Mucosa of rectum (tissue), 2 donors: ENCODE measurements at regions not wholly inside any gene's neighbourhood (a gene's known extent, or its start where the extent isn't known, plus 50 kb on each side); places are given as distances from the start of the nearest gene placed in this dataset.

Source experiments
- H3K27ac ChIP-seq, 2 donors: one replicate each; pipeline ENCODE4 v1.7.0; 2013; ENCODE audit warnings: inconsistent platforms in 2 of 2, low read depth in 2 of 2, low read length in 2 of 2
- H3K27me3 ChIP-seq, 2 donors: one replicate each; pipeline ENCODE4 v1.7.0; 2013; ENCODE audit warnings: low read length in 2 of 2; ENCODE audit not compliant: control insufficient read depth in 2 of 2, insufficient read depth in 2 of 2
- H3K36me3 ChIP-seq, 2 donors: one replicate each; pipeline ENCODE4 v1.7.0; 2013; ENCODE audit warnings: low read length in 2 of 2; ENCODE audit not compliant: control insufficient read depth in 2 of 2, insufficient read depth in 2 of 2
- H3K4me1 ChIP-seq, 2 donors: one replicate each; pipeline ENCODE4 v1.7.0; 2013; ENCODE audit warnings: low read length in 2 of 2, mild to moderate bottlenecking in 1 of 2; ENCODE audit not compliant: control insufficient read depth in 2 of 2, insufficient read depth in 2 of 2
- H3K4me3 ChIP-seq, 2 donors: one replicate each; pipeline ENCODE4 v1.7.0; 2013; ENCODE audit warnings: low read length in 2 of 2
- H3K9ac ChIP-seq, 2 donors: one replicate each; pipeline ENCODE4 v1.7.0; 2013; ENCODE audit warnings: low read length in 2 of 2, low read depth in 1 of 2, mild to moderate bottlenecking in 1 of 2
- H3K9me3 ChIP-seq, 2 donors: one replicate each; pipeline ENCODE4 v1.7.0; 2013; ENCODE audit warnings: low read length in 2 of 2; ENCODE audit not compliant: control insufficient read depth in 2 of 2
- donor health status: healthy.
- donor health status: Normal muscosa, but diverticular disease.

GRCh38 chr11:16448123-16448717, 91.9 kb upstream of the SOX6 start:
- Histone ChIP-seq H3K9ac (no peak overlapping the region), H3K9me3 (no peaks in the 10 kb centered on the region), H3K27me3 (no peaks in the 10 kb centered on the region), H3K4me3 (no peak overlapping the region), H3K27ac (no peak overlapping the region), H3K36me3 (no peaks in the 10 kb centered on the region), H3K4me1 (no peaks in the 10 kb centered on the region)

- no peaks in the 10 kb centered on the region for H3K9me3 ChIP-seq
- no peaks in the 10 kb centered on the region for H3K36me3 ChIP-seq
- H3K27ac ChIP-seq, result no peak overlapping the region
- H3K4me1 ChIP-seq, result no peaks in the 10 kb centered on the region
- no peaks in the 10 kb centered on the region for H3K27me3 ChIP-seq
- H3K9ac ChIP-seq, result no peak overlapping the region
- H3K4me3 ChIP-seq, result no peak overlapping the region
Observed at GRCh38 chr11:16441461-16441860, 85.1 kb upstream of the SOX6 start.

- Histone ChIP-seq H3K4me3 (no peak overlapping the region), H3K9me3 (no peaks in the 10 kb centered on the region), H3K27ac (no peak overlapping the region), H3K27me3 (no peaks in the 10 kb centered on the region), H3K36me3 (no peaks in the 10 kb centered on the region), H3K4me1 (no peaks in the 10 kb centered on the region), H3K9ac (no peak overlapping the region)
Observed at GRCh38 chr11:16440136-16440535, 83.8 kb upstream of the SOX6 start.

DNA sequence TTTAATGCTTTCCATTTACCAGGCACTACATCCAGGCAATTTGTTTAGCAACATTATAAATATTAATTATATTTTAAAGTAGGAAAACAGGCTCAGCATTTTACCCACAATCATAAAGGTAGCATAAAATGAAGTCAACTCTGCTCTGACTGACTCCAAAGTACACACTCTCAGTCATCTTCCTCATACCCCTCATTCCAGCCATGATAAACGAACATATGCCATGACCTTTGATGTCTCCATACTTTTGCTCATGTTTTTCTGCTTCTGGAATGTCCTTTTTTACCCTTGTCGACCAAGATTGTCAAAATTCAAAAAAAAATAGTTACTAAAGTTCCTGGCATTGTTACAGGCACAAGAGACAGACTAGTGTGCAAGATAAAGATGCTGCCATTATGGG, 77.7 kb upstream of the SOX6 start:
- H3K4me3 ChIP-seq, result no peak overlapping the region
- no peaks in the 10 kb centered on the region for H3K27me3 ChIP-seq
- H3K9ac ChIP-seq, result no peak overlapping the region
- no peaks in the 10 kb centered on the region for H3K4me1 ChIP-seq
- H3K36me3 ChIP-seq, result no peaks in the 10 kb centered on the region
- H3K9me3 ChIP-seq, result peaks cover 2 to 5% of the 10 kb centered on the region in 2 donors
- H3K27ac ChIP-seq, result no peak overlapping the region

- Histone ChIP-seq H3K4me3 (no peak overlapping the region), H3K9ac (no peak overlapping the region), H3K9me3 (peaks cover 2 to 5% of the 10 kb centered on the region in 2 donors), H3K27me3 (no peaks in the 10 kb centered on the region), H3K36me3 (no peaks in the 10 kb centered on the region), H3K27ac (no peak overlapping the region), H3K4me1 (no peaks in the 10 kb centered on the region)
Observed at GRCh38 chr11:16430674-16431073, 74.3 kb upstream of the SOX6 start.

GRCh38 chr11:16421826-16422225, 65.5 kb upstream of the SOX6 start:
- Histone ChIP-seq H3K9me3 (no peaks in the 10 kb centered on the region), H3K4me3 (no peak overlapping the region), H3K27me3 (no peaks in the 10 kb centered on the region), H3K36me3 (no peaks in the 10 kb centered on the region), H3K4me1 (no peaks in the 10 kb centered on the region), H3K27ac (no peak overlapping the region), H3K9ac (no peak overlapping the region)

GRCh38 chr11:16418428-16419097, 62.2 kb upstream of the SOX6 start:
- no peaks in the 10 kb centered on the region for H3K9me3 ChIP-seq
- H3K4me3 ChIP-seq, result no peak overlapping the region
- no peaks in the 10 kb centered on the region for H3K36me3 ChIP-seq
- H3K4me1 ChIP-seq, result no peaks in the 10 kb centered on the region
- H3K27me3 ChIP-seq, result no peaks in the 10 kb centered on the region
- H3K27ac ChIP-seq, result no peak overlapping the region
- no peak overlapping the region for H3K9ac ChIP-seq

DNA sequence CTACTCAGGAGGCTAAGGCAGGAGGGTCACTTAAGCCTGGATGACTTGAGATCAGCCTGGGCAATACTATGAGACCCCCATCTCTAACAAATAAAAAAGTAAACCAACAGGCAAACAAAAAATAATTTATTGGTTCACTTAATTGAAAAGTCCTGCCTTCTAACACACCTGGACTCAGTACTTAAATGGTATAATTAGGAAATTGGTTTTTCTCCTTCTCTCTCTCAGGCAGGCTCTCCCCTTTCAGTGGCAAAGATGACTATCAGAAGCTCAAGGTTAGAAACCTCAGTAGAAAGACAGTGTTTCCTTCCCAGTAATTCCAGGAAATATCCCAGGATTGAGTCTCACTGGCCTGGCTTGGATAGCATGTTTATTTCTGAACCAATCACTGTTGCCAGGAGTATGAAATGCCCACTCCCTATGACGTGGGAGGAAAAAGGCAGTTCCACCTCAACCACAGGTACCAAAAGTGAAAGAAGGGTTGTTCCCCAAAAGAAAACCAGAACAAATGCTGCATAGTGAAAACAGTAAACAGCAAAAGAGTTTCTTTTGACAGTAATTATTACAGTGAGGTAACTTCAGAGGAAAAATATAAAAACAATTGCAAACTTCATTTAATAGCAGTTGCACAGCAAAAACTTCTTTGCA, 56.3 kb upstream of the SOX6 start:
- H3K9ac ChIP-seq, result no peak overlapping the region
- H3K4me3 ChIP-seq, result no peak overlapping the region
- H3K36me3 ChIP-seq, result no peaks in the 10 kb centered on the region
- H3K4me1 ChIP-seq, result no peaks in the 10 kb centered on the region
- H3K27me3 ChIP-seq, result no peaks in the 10 kb centered on the region
- no peaks in the 10 kb centered on the region for H3K9me3 ChIP-seq
- no peak overlapping the region for H3K27ac ChIP-seq

- Histone ChIP-seq H3K4me3 (no peak overlapping the region), H3K9ac (no peak overlapping the region), H3K36me3 (no peaks in the 10 kb centered on the region), H3K9me3 (no peaks in the 10 kb centered on the region), H3K4me1 (no peaks in the 10 kb centered on the region), H3K27me3 (no peaks in the 10 kb centered on the region), H3K27ac (no peak overlapping the region)
Observed at GRCh38 chr11:16410479-16410878, 54.1 kb upstream of the SOX6 start.

GRCh38 chr11:16408619-16409018, 52.3 kb upstream of the SOX6 start:
- no peaks in the 10 kb centered on the region for H3K27me3 ChIP-seq
- no peak overlapping the region for H3K4me3 ChIP-seq
- H3K9me3 ChIP-seq, result no peaks in the 10 kb centered on the region
- no peak overlapping the region for H3K27ac ChIP-seq
- H3K9ac ChIP-seq, result no peak overlapping the region
- H3K4me1 ChIP-seq, result peaks cover 0 to 7% of the 10 kb centered on the region in 2 donors
- H3K36me3 ChIP-seq, result no peaks in the 10 kb centered on the region
